ENCODE measurements at regions not wholly inside any gene's neighbourhood (a gene's known extent, or its start where the extent isn't known, plus 50 kb on each side); places are given as distances from the start of the nearest gene placed in this dataset.

DNA sequence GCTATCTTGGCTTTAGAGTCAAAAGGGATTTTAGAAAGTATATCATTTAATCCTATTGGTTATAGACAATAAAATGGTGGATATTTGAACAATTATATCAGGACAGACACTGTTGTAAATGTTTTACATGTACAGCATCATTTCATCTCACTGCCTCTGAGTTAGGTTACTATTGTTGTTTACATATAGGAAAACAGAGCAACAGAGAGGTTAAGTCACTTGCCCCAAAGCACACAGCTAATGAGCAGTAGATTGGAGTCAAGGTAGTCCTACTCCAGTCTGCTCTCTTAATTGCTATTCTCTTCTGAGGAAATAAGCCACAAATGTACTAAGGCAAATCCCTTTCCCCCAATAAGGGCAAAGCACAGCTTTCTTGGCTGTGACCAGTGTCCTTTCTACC lies 142.9 kb downstream of the MTX2 start:
- TF ChIP-seq CEBPB (IDR thresholded peaks at IDR 0.05): no peak
- TF ChIP-seq YY1 (IDR thresholded peaks at IDR 0.05; ENCODE audit: low read depth): no peak
- TF ChIP-seq EP300 (IDR thresholded peaks at IDR 0.05; ENCODE audit: borderline replicate concordance): no peak
- TF ChIP-seq ZBTB7A (IDR thresholded peaks at IDR 0.05; ENCODE audit: low read depth): no peak
- TF ChIP-seq, protein P1, sequence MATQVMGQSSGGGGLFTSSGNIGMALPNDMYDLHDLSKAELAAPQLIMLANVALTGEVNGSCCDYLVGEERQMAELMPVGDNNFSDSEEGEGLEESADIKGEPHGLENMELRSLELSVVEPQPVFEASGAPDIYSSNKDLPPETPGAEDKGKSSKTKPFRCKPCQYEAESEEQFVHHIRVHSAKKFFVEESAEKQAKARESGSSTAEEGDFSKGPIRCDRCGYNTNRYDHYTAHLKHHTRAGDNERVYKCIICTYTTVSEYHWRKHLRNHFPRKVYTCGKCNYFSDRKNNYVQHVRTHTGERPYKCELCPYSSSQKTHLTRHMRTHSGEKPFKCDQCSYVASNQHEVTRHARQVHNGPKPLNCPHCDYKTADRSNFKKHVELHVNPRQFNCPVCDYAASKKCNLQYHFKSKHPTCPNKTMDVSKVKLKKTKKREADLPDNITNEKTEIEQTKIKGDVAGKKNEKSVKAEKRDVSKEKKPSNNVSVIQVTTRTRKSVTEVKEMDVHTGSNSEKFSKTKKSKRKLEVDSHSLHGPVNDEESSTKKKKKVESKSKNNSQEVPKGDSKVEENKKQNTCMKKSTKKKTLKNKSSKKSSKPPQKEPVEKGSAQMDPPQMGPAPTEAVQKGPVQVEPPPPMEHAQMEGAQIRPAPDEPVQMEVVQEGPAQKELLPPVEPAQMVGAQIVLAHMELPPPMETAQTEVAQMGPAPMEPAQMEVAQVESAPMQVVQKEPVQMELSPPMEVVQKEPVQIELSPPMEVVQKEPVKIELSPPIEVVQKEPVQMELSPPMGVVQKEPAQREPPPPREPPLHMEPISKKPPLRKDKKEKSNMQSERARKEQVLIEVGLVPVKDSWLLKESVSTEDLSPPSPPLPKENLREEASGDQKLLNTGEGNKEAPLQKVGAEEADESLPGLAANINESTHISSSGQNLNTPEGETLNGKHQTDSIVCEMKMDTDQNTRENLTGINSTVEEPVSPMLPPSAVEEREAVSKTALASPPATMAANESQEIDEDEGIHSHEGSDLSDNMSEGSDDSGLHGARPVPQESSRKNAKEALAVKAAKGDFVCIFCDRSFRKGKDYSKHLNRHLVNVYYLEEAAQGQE (IDR thresholded peaks at IDR 0.05; ENCODE audit: low read depth): no peak
- TF ChIP-seq, protein P2, sequence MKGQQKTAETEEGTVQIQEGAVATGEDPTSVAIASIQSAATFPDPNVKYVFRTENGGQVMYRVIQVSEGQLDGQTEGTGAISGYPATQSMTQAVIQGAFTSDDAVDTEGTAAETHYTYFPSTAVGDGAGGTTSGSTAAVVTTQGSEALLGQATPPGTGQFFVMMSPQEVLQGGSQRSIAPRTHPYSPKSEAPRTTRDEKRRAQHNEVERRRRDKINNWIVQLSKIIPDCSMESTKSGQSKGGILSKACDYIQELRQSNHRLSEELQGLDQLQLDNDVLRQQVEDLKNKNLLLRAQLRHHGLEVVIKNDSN (IDR thresholded peaks at IDR 0.05): no peak
- no peak for TF ChIP-seq TEAD4 (IDR thresholded peaks at IDR 0.05)
- TF ChIP-seq, protein P3, sequence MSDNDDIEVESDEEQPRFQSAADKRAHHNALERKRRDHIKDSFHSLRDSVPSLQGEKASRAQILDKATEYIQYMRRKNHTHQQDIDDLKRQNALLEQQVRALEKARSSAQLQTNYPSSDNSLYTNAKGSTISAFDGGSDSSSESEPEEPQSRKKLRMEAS (IDR thresholded peaks at IDR 0.05): no peak
- TF ChIP-seq RAD21 (IDR thresholded peaks at IDR 0.05; ENCODE audit: low read depth): no peak
- TF ChIP-seq NFIC (IDR thresholded peaks at IDR 0.05): no peak
- no peak for TF ChIP-seq FOXM1 (IDR thresholded peaks at IDR 0.05; ENCODE audit: borderline replicate concordance, low read depth)
- TF ChIP-seq TAF1 (IDR thresholded peaks at IDR 0.05; ENCODE audit: low read depth): no peak
- TF ChIP-seq TCF12 (IDR thresholded peaks at IDR 0.05; ENCODE audit: low read depth): no peak
- TF ChIP-seq CREB1 (IDR thresholded peaks at IDR 0.05; ENCODE audit: low read depth): no peak
